ENCODE measurements at regions not wholly inside any gene's neighbourhood (a gene's known extent, or its start where the extent isn't known, plus 50 kb on each side); places are given as distances from the start of the nearest gene placed in this dataset.

GRCh38 chr5:5658889-5659465 is 236.5 kb downstream of the ICE1 start:
- no peak for DNase-seq

GRCh38 chr5:5658226-5658625 is 235.7 kb downstream of the ICE1 start:
- DNase-seq = no peak

- DNase-seq = no peak
Observed at GRCh38 chr5:5652181-5652580, 229.7 kb downstream of the ICE1 start.

GRCh38 chr5:5650949-5651348 is 228.5 kb downstream of the ICE1 start:
- DNase-seq = no peak

GRCh38 chr5:5650242-5650641 is 227.8 kb downstream of the ICE1 start:
- no peak for DNase-seq

GRCh38 chr5:5649641-5650040 is 227.2 kb downstream of the ICE1 start:
- no peak for DNase-seq

- no peak for DNase-seq
Observed at GRCh38 chr5:5648694-5649093, 226.2 kb downstream of the ICE1 start.

- no peak for DNase-seq
Observed at GRCh38 chr5:5645891-5646290, 223.4 kb downstream of the ICE1 start.

GRCh38 chr5:5645198-5645597 is 222.7 kb downstream of the ICE1 start:
- DNase-seq = no peak

- DNase-seq = no peak
Observed at GRCh38 chr5:5644249-5644648, 221.8 kb downstream of the ICE1 start.

- no peak for DNase-seq
Observed at GRCh38 chr5:5643481-5643880, 221.0 kb downstream of the ICE1 start.

GRCh38 chr5:5638211-5638610 is 215.7 kb downstream of the ICE1 start:
- no peak for DNase-seq

- DNase-seq = no peak
Observed at GRCh38 chr5:5637173-5637572, 214.7 kb downstream of the ICE1 start.

GRCh38 chr5:5634817-5635216 is 212.3 kb downstream of the ICE1 start:
- DNase-seq = no peak

- DNase-seq = no peak
Observed at GRCh38 chr5:5633579-5633978, 211.1 kb downstream of the ICE1 start.

- DNase-seq = no peak
Observed at GRCh38 chr5:5632678-5633077, 210.2 kb downstream of the ICE1 start.

- no peak for DNase-seq
Observed at GRCh38 chr5:5629607-5629978, 207.1 kb downstream of the ICE1 start.

- no peak for DNase-seq
Observed at GRCh38 chr5:5628866-5629606, 206.6 kb downstream of the ICE1 start.

GRCh38 chr5:5626412-5626811 is 203.9 kb downstream of the ICE1 start:
- no peak for DNase-seq

- DNase-seq = no peak
Observed at GRCh38 chr5:5625491-5625890, 203.0 kb downstream of the ICE1 start.

- DNase-seq = no peak
Observed at GRCh38 chr5:5623397-5623796, 200.9 kb downstream of the ICE1 start.

- no peak for DNase-seq
Observed at GRCh38 chr5:5622806-5623205, 200.3 kb downstream of the ICE1 start.

GRCh38 chr5:5619546-5619945 is 197.1 kb downstream of the ICE1 start:
- no peak for DNase-seq

GRCh38 chr5:5617024-5617423 is 194.5 kb downstream of the ICE1 start:
- DNase-seq = no peak

GRCh38 chr5:5616247-5616895 is 193.9 kb downstream of the ICE1 start:
- no peak for DNase-seq
